ENCODE measurements at regions not wholly inside any gene's neighbourhood (a gene's known extent, or its start where the extent isn't known, plus 50 kb on each side); places are given as distances from the start of the nearest gene placed in this dataset.
"Not testable (repeated sequence)": the region's sequence is repeated elsewhere in the genome, so short reads cannot be mapped to it uniquely, and the experiment has no call there.

- DNase-seq = no peak
These were observed 74.0 kb downstream of the MAB21L3 start for GRCh38 chr1:116185161-116185701.

- DNase-seq = no peak
These were observed 78.3 kb downstream of the MAB21L3 start for GRCh38 chr1:116189481-116189880.

GRCh38 chr1:116191294-116191693 is 80.1 kb downstream of the MAB21L3 start:
- DNase-seq = no peak

- no peak for DNase-seq
These were observed 82.6 kb downstream of the MAB21L3 start for GRCh38 chr1:116193768-116194167.

GRCh38 chr1:116194568-116194967 is 83.4 kb downstream of the MAB21L3 start:
- no peak for DNase-seq

- DNase-seq = no peak
These were observed 84.1 kb downstream of the MAB21L3 start for GRCh38 chr1:116195077-116195868.

- DNase-seq = not testable (repeated sequence)
These were observed 89.1 kb downstream of the MAB21L3 start for GRCh38 chr1:116200343-116200742.

GRCh38 chr1:116201911-116202310 is 90.7 kb downstream of the MAB21L3 start:
- DNase-seq = no peak

GRCh38 chr1:116203181-116203723 is 92.1 kb downstream of the MAB21L3 start:
- no peak for DNase-seq

- no peak for DNase-seq
These were observed 92.7 kb downstream of the MAB21L3 start for GRCh38 chr1:116203920-116204319.

- DNase-seq = no peak
These were observed 94.9 kb downstream of the MAB21L3 start for GRCh38 chr1:116205941-116206679.

- no peak for DNase-seq
These were observed 96.0 kb downstream of the MAB21L3 start for GRCh38 chr1:116207126-116207735.

GRCh38 chr1:116208136-116208535 is 96.9 kb downstream of the MAB21L3 start:
- DNase-seq = no peak

GRCh38 chr1:116211294-116211693 is 100.1 kb downstream of the MAB21L3 start:
- DNase-seq = no peak

- DNase-seq = no peak
These were observed 107.7 kb downstream of the MAB21L3 start for GRCh38 chr1:116218922-116219321.

- no peak for DNase-seq
These were observed 108.6 kb downstream of the MAB21L3 start for GRCh38 chr1:116219651-116220434.

GRCh38 chr1:116224111-116224510 is 112.9 kb downstream of the MAB21L3 start:
- no peak for DNase-seq

GRCh38 chr1:116224561-116224960 is 113.4 kb downstream of the MAB21L3 start:
- DNase-seq = no peak

GRCh38 chr1:116226017-116226416 is 114.8 kb downstream of the MAB21L3 start:
- no peak for DNase-seq

- no peak for DNase-seq
These were observed 117.3 kb downstream of the MAB21L3 start for GRCh38 chr1:116228511-116228910.

- DNase-seq = no peak
These were observed 119.5 kb downstream of the MAB21L3 start for GRCh38 chr1:116230712-116231111.

- no peak for DNase-seq
These were observed 120.6 kb downstream of the MAB21L3 start for GRCh38 chr1:116231752-116232151.

Data from NCI-H1105 treated with DMSO at 0.1 percent for 48 hours (cell line).